ENCODE measurements at regions not wholly inside any gene's neighbourhood (a gene's known extent, or its start where the extent isn't known, plus 50 kb on each side); places are given as distances from the start of the nearest gene placed in this dataset.

GRCh38 chr1:232101231-232101630 lies 474.6 kb downstream of the DISC1 start (continued):
- TF ChIP-seq REST (IDR thresholded peaks at IDR 0.05; ENCODE audit: borderline replicate concordance) = no peak
- no peak for TF ChIP-seq REST (CRISPR knock-in tag; IDR thresholded peaks at IDR 0.05; ENCODE audit: low read depth)
- no peak for TF ChIP-seq MITF (IDR thresholded peaks at IDR 0.05)
- no peak for TF ChIP-seq DMBX1 (CRISPR knock-in tag; IDR thresholded peaks at IDR 0.05; ENCODE audit: borderline replicate concordance)
- TF ChIP-seq HDGF (IDR thresholded peaks at IDR 0.05) = no peak
- TF ChIP-seq ZNF239 (CRISPR knock-in tag; IDR thresholded peaks at IDR 0.05) = no peak
- TF ChIP-seq YY1 (IDR thresholded peaks at IDR 0.05; ENCODE audit: borderline replicate concordance in 1 of 3, control insufficient read depth in 1 of 3, extremely low read depth in 1 of 3, insufficient read depth in 3 of 3, insufficient read length in 1 of 3, insufficient replicate concordance in 2 of 3, low read depth in 1 of 3, low read length in 2 of 3) = no peak
- no peak for TF ChIP-seq ZNF561 (CRISPR knock-in tag; conservative IDR thresholded peaks at IDR 0.05)
- TF ChIP-seq, protein P1, sequence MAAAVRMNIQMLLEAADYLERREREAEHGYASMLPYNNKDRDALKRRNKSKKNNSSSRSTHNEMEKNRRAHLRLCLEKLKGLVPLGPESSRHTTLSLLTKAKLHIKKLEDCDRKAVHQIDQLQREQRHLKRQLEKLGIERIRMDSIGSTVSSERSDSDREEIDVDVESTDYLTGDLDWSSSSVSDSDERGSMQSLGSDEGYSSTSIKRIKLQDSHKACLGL (CRISPR knock-in tag; IDR thresholded peaks at IDR 0.05; ENCODE audit: borderline replicate concordance, poor library complexity, severe bottlenecking) = no peak
- no peak for TF ChIP-seq ZNF143 (CRISPR knock-in tag; IDR thresholded peaks at IDR 0.05)
- no peak for TF ChIP-seq SAP30 (IDR thresholded peaks at IDR 0.05; ENCODE audit: borderline replicate concordance, insufficient read depth, low read depth, low read length, poor library complexity, severe bottlenecking)
- TF ChIP-seq HNRNPLL (IDR thresholded peaks at IDR 0.05; ENCODE audit: low read depth, low read length, poor library complexity, severe bottlenecking) = no peak

Measured in K562 (cell line).